HUES6 (cell line): ENCODE measurements at regions not wholly inside any gene's neighbourhood (a gene's known extent, or its start where the extent isn't known, plus 50 kb on each side); places are given as distances from the start of the nearest gene placed in this dataset.

Experiments
- H3K27ac ChIP-seq: 2 replicates; pipeline ENCODE4 v1.7.0; 2013; ENCODE audit warnings: low read depth, mild to moderate bottlenecking, low read length, inconsistent platforms
- H3K27me3 ChIP-seq: 2 replicates; pipeline ENCODE4 v1.6.1; 2013; ENCODE audit warnings: low read length; ENCODE audit not compliant: control insufficient read depth, insufficient read depth
- H3K36me3 ChIP-seq: 2 replicates; pipeline ENCODE4 v1.6.1; 2013; ENCODE audit warnings: low read length; ENCODE audit not compliant: control insufficient read depth, insufficient read depth
- H3K4me1 ChIP-seq: 2 replicates; pipeline ENCODE4 v1.6.1; 2013; ENCODE audit warnings: low read length; ENCODE audit not compliant: control insufficient read depth, insufficient read depth
- H3K4me3 ChIP-seq: 2 replicates; pipeline ENCODE4 v1.5.1; 2013; ENCODE audit warnings: low read depth, low read length
- H3K9ac ChIP-seq: one replicate; pipeline ENCODE4 v1.6.1; 2013; ENCODE audit warnings: mild to moderate bottlenecking, low read length
- H3K9me3 ChIP-seq: 2 replicates; pipeline ENCODE4 v1.6.1; 2013; ENCODE audit warnings: low read depth, low read length; ENCODE audit not compliant: control insufficient read depth, insufficient read depth

DNA sequence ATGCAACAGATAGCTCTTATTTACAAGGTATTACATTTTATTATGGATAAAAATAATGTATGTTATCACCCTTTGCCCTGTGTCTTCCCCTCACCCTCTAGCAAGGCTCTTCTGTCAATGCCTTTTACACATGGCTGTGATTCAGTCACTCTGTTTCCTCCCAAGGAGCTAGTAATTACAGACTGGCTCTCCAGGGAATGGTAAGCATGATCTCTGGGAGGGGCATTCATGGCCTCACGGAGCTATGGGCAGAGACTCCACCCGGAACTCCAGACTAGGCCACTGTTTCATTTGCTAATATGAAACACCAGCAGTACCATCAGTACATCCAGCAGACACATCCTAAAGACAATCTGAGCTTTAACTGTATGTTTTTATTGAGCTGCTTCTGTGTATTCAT lies 410.9 kb upstream of the CYRIA start:
- no peak overlapping the region for H3K4me3 ChIP-seq
- H3K27me3 ChIP-seq = no peaks in the 10 kb centered on the region
- no peaks in the 10 kb centered on the region for H3K4me1 ChIP-seq
- peaks cover 41% of the 10 kb centered on the region for H3K9me3 ChIP-seq
- H3K36me3 ChIP-seq = no peaks in the 10 kb centered on the region
- no peak overlapping the region for H3K27ac ChIP-seq
- no peak overlapping the region for H3K9ac ChIP-seq

DNA sequence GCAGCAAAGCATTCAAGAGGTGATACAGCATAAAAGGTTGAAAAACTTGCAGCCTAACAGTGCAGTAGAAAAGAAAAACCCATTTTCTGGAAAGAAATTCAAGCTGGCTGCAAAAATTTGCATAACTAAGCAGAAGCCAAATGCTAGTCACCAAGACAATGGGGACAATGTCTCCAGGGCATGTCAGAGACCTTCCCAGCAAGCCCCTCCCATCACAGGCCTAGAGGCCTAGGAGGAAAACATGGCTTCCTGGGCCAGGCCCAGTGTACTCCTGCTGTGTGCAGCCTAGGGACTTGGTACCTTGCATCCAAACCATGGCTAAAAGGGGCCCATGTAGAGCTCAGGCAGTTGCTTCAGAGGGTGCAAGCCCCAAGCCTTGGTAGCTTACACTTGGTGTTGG lies 405.1 kb upstream of the CYRIA start:
- Histone ChIP-seq H3K4me1 (no peaks in the 10 kb centered on the region), H3K9ac (no peak overlapping the region), H3K36me3 (no peaks in the 10 kb centered on the region), H3K27ac (no peak overlapping the region), H3K9me3 (peaks cover 16% of the 10 kb centered on the region), H3K27me3 (no peaks in the 10 kb centered on the region), H3K4me3 (no peak overlapping the region)

- Histone ChIP-seq H3K27ac (no peak overlapping the region), H3K4me1 (no peaks in the 10 kb centered on the region), H3K36me3 (no peaks in the 10 kb centered on the region), H3K9me3 (peaks cover 16% of the 10 kb centered on the region), H3K9ac (no peak overlapping the region), H3K4me3 (no peak overlapping the region), H3K27me3 (no peaks in the 10 kb centered on the region)
Observed at GRCh38 chr2:17069564-17069963, 403.9 kb upstream of the CYRIA start.

GRCh38 chr2:17068021-17068420 lies 402.4 kb upstream of the CYRIA start:
- Histone ChIP-seq H3K27me3 (no peaks in the 10 kb centered on the region), H3K4me3 (no peak overlapping the region), H3K9ac (no peak overlapping the region), H3K4me1 (no peaks in the 10 kb centered on the region), H3K9me3 (peaks cover 16% of the 10 kb centered on the region), H3K27ac (no peak overlapping the region), H3K36me3 (no peaks in the 10 kb centered on the region)

- Histone ChIP-seq H3K9ac (no peak overlapping the region), H3K36me3 (no peaks in the 10 kb centered on the region), H3K27ac (no peak overlapping the region), H3K4me1 (no peaks in the 10 kb centered on the region), H3K4me3 (no peak overlapping the region), H3K9me3 (no peaks in the 10 kb centered on the region), H3K27me3 (no peaks in the 10 kb centered on the region)
Observed at GRCh38 chr2:17065536-17065935, 399.9 kb upstream of the CYRIA start.

DNA sequence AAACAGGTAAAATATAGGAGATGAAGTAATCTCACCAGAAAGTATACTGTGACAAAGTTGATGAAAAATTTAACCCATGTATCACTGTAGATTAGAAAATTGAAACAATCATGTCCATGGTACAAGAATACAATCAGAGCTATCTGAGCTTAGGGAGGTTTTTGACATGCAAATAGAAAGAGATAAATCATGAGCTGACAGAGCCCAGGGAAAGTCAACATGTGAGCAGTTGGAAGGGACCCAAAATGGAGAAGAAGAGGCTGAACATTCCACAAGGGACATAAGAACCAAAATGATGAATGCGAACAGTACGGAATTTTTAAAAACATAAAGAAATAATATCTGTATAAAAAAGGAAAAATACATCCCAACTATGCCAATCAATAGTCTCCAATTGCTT lies 395.4 kb upstream of the CYRIA start:
- no peak overlapping the region for H3K9ac ChIP-seq
- peaks cover 41% of the 10 kb centered on the region for H3K4me1 ChIP-seq
- no peaks in the 10 kb centered on the region for H3K9me3 ChIP-seq
- H3K27me3 ChIP-seq = no peaks in the 10 kb centered on the region
- no peak overlapping the region for H3K4me3 ChIP-seq
- no peaks in the 10 kb centered on the region for H3K36me3 ChIP-seq
- no peak overlapping the region for H3K27ac ChIP-seq

GRCh38 chr2:17059458-17059857 lies 393.8 kb upstream of the CYRIA start:
- Histone ChIP-seq H3K36me3 (no peaks in the 10 kb centered on the region), H3K9ac (no peak overlapping the region), H3K27ac (no peak overlapping the region), H3K4me1 (peaks cover 41% of the 10 kb centered on the region), H3K9me3 (no peaks in the 10 kb centered on the region), H3K27me3 (no peaks in the 10 kb centered on the region), H3K4me3 (no peak overlapping the region)

GRCh38 chr2:17058772-17059402 lies 393.3 kb upstream of the CYRIA start:
- H3K27me3 ChIP-seq = no peaks in the 10 kb centered on the region
- no peak overlapping the region for H3K9ac ChIP-seq
- H3K4me1 ChIP-seq = peaks cover 41% of the 10 kb centered on the region
- H3K9me3 ChIP-seq = no peaks in the 10 kb centered on the region
- H3K36me3 ChIP-seq = no peaks in the 10 kb centered on the region
- no peak overlapping the region for H3K27ac ChIP-seq
- H3K4me3 ChIP-seq = no peak overlapping the region

- no peak overlapping the region for H3K9ac ChIP-seq
Observed at GRCh38 chr2:17057109-17058017, 391.7 kb upstream of the CYRIA start.

GRCh38 chr2:17056236-17056635 lies 390.6 kb upstream of the CYRIA start:
- H3K27ac ChIP-seq = no peak overlapping the region
- H3K27me3 ChIP-seq = no peaks in the 10 kb centered on the region
- no peak overlapping the region for H3K9ac ChIP-seq
- H3K36me3 ChIP-seq = no peaks in the 10 kb centered on the region
- no peaks in the 10 kb centered on the region for H3K9me3 ChIP-seq
- peaks cover 41% of the 10 kb centered on the region for H3K4me1 ChIP-seq
- H3K4me3 ChIP-seq = no peak overlapping the region

More at GRCh38 chr2:17057109-17058017, 391.7 kb upstream of the CYRIA start:
- no peaks in the 10 kb centered on the region for H3K27me3 ChIP-seq
- H3K9me3 ChIP-seq = no peaks in the 10 kb centered on the region
- H3K36me3 ChIP-seq = no peaks in the 10 kb centered on the region
- H3K27ac ChIP-seq = no peak overlapping the region
- peaks cover 41% of the 10 kb centered on the region for H3K4me1 ChIP-seq
- H3K4me3 ChIP-seq = no peak overlapping the region

DNA sequence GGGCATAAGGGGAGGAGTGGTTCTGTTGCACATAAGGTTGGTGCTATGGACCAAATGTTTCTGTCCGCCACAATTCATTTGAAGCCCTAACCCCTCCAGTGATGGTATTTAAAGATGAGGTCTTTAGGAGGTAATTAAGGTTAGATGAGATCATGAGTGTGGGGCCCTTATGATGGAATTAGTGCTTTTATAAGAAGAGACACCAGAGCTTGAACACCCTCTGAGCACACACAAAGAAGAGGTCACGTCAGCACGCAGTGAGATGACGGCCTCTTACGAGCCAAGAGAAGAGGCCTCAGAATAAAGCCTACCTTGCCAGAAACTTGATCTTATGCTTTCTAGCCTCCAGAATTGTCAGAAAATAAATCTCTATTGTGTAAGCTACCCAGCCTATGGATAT lies 386.4 kb upstream of the CYRIA start:
- Histone ChIP-seq H3K9me3 (no peaks in the 10 kb centered on the region), H3K9ac (no peak overlapping the region), H3K36me3 (no peaks in the 10 kb centered on the region), H3K4me1 (peaks cover 10% of the 10 kb centered on the region), H3K27ac (no peak overlapping the region), H3K4me3 (no peak overlapping the region), H3K27me3 (no peaks in the 10 kb centered on the region)
